ENCODE measurements at regions not wholly inside any gene's neighbourhood (a gene's known extent, or its start where the extent isn't known, plus 50 kb on each side); places are given as distances from the start of the nearest gene placed in this dataset.

DNA sequence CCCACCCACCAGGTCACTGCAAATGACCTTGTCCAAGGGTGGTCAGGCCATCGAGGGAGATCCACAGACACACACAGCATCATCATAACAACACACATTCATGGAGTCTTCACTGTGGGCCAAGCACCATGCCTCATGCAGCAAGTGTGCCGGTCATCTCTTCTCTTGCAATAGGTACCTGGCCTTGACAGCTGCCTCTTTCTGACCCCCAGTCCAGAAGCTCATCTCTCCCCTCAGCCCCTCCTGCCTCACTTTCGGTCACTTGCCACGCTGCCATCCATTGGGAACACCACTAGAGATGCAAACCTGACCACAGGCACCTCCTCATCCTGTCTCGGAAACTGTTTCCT lies 75.9 kb downstream of the OAT start:
- Histone ChIP-seq H2AK5ac (ENCODE audit: low read depth, low read length) (no peak overlapping the region), H3K27ac (ENCODE audit: insufficient read depth, low read length) (no peak overlapping the region), H4K91ac (ENCODE audit: insufficient read depth, low read depth, low read length) (no peak overlapping the region), H3K9me3 (ENCODE audit: control insufficient read depth, insufficient read depth, low read length) (no peaks in the 10 kb centered on the region), H4K5ac (ENCODE audit: low read depth, low read length) (no peak overlapping the region), H2AFZ (replicated peaks; ENCODE audit: low read length, poor library complexity) (no peak overlapping the region), H3K23ac (ENCODE audit: low read depth, low read length) (no peak overlapping the region), H4K8ac (ENCODE audit: low read depth in 2 of 2, low read length in 2 of 2) (no peak overlapping the region), H3K4me2 (ENCODE audit: low read depth, low read length) (no peak overlapping the region), H2BK15ac (ENCODE audit: low read depth, low read length) (no peak overlapping the region), H3K18ac (ENCODE audit: low read depth, low read length) (no peak overlapping the region), H3K9me1 (ENCODE audit: insufficient read depth, low read length) (peaks cover 3% of the 10 kb centered on the region; the same call in 1 of the 2 replicates), H4K20me1 (ENCODE audit: insufficient read depth, low read length) (no peaks in the 10 kb centered on the region), H3K79me1 (ENCODE audit: low read depth in 1 of 2, low read length in 2 of 2) (no peaks in the 10 kb centered on the region), H3K36me3 (ENCODE audit: control insufficient read depth, insufficient read depth, low read length) (no peaks in the 10 kb centered on the region), H3K4me1 (ENCODE audit: control insufficient read depth, insufficient read depth, low read length) (peaks cover 8% of the 10 kb centered on the region; the same call in 1 of the 2 replicates), H2BK120ac (ENCODE audit: low read depth, low read length) (no peak overlapping the region), H3K56ac (ENCODE audit: extremely low read depth, insufficient read depth, low read length) (no peak overlapping the region), H3K14ac (replicated peaks; ENCODE audit: low read depth, low read length) (no peak overlapping the region), H3K9ac (ENCODE audit: low read depth, low read length) (no peak overlapping the region), H2BK20ac (ENCODE audit: low read depth, low read length) (no peak overlapping the region), H3K27me3 (ENCODE audit: control insufficient read depth, insufficient read depth, low read length) (no peaks in the 10 kb centered on the region), H2BK5ac (ENCODE audit: low read depth, low read length, poor library complexity, severe bottlenecking) (no peak overlapping the region), H2AK9ac (replicated peaks; ENCODE audit: low read depth, low read length, poor library complexity) (no peak overlapping the region), H3K4ac (ENCODE audit: low read depth, low read length) (no peak overlapping the region), H3K4me3 (ENCODE audit: insufficient read depth, low read depth, low read length) (no peak overlapping the region)
- DNase-seq (no peak), ATAC-seq (ENCODE audit: low read depth) (no peak)
- POLR2A ChIA-PET (ENCODE audit: unreplicated experiment), result no interaction called here
- dilution Hi-C loops (cut with HindIII; ENCODE audit: low sequenced_read_pairs, unreplicated experiment), result no loop called here
- WGBS, 2 experiments (ENCODE audit: extremely low coverage in 2 of 2, insufficient read length in 1 of 2), result 85% methylated on average over 2 of the region's 5 CpGs; no CpG with 5 or more reads in 1 of the 2 experiments
- in situ Hi-C loops (cut with MboI; ENCODE audit: low sequenced_read_pairs), result no loop called here
- TF ChIP-seq NFE2L2 (IDR thresholded peaks at IDR 0.05; ENCODE audit: low read depth, low read length) (no peak), USF2 (IDR thresholded peaks at IDR 0.05; ENCODE audit: low read depth, low read length) (no peak), CHD1 (IDR thresholded peaks at IDR 0.05; ENCODE audit: low read depth, low read length) (no peak), POLR2A (IDR thresholded peaks at IDR 0.05; ENCODE audit: low read depth, low read length) (no peak), RFX5 (IDR thresholded peaks at IDR 0.05; ENCODE audit: low read depth, low read length) (no peak), RAD21 (IDR thresholded peaks at IDR 0.05; ENCODE audit: low read length) (no peak), BHLHE40 (IDR thresholded peaks at IDR 0.05; ENCODE audit: low read depth, low read length) (no peak), MAZ (IDR thresholded peaks at IDR 0.05; ENCODE audit: borderline replicate concordance, low read depth, low read length) (no peak), MXI1 (IDR thresholded peaks at IDR 0.05; ENCODE audit: borderline replicate concordance, low read depth, low read length) (no peak), CEBPB (IDR thresholded peaks at IDR 0.05; ENCODE audit: low read depth, low read length) (no peak), SMC3 (IDR thresholded peaks at IDR 0.05; ENCODE audit: low read depth, low read length) (no peak), FOS (IDR thresholded peaks at IDR 0.05; ENCODE audit: low read depth, low read length) (no peak)
- TF ChIP-seq, protein P1, sequence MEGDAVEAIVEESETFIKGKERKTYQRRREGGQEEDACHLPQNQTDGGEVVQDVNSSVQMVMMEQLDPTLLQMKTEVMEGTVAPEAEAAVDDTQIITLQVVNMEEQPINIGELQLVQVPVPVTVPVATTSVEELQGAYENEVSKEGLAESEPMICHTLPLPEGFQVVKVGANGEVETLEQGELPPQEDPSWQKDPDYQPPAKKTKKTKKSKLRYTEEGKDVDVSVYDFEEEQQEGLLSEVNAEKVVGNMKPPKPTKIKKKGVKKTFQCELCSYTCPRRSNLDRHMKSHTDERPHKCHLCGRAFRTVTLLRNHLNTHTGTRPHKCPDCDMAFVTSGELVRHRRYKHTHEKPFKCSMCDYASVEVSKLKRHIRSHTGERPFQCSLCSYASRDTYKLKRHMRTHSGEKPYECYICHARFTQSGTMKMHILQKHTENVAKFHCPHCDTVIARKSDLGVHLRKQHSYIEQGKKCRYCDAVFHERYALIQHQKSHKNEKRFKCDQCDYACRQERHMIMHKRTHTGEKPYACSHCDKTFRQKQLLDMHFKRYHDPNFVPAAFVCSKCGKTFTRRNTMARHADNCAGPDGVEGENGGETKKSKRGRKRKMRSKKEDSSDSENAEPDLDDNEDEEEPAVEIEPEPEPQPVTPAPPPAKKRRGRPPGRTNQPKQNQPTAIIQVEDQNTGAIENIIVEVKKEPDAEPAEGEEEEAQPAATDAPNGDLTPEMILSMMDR (conservative IDR thresholded peaks at IDR 0.05; ENCODE audit: low read depth, low read length), result no peak
- BruUV-seq (replicated peaks), result no TSS peak
- intact Hi-C loops (cut with micrococcal nuclease), result no loop called here
- CTCF ChIA-PET, result no interaction called here
